Activated T-helper 1 cell treated with anti-CD3 and anti-CD28 coated beads, Interleukin-12 subunit alpha, Interleukin-12 subunit beta, Interleukin-2, Interleukin-4 antibody, amounts not matched to agents 30 ng/mL and 10 ng/mL and 1 ng/mL, durations not matched to agents 14 hours and 24 hours and 36 hours (primary cell): ENCODE measurements at regions not wholly inside any gene's neighbourhood (a gene's known extent, or its start where the extent isn't known, plus 50 kb on each side); places are given as distances from the start of the nearest gene placed in this dataset.

Experiments used
- DNase-seq: peaks from one replicate; pipeline ENCODE4 v3.0.0; 2021; ENCODE audit warnings: low spot score
- H3K27ac Mint-ChIP-seq: one replicate; pipeline ENCODE4 v1.8.0; 2021; ENCODE audit warnings: mild to moderate bottlenecking, mixed read lengths
- H3K27me3 Mint-ChIP-seq: one replicate; pipeline ENCODE4 v1.8.0; 2022; ENCODE audit warnings: mild to moderate bottlenecking, moderate library complexity, mixed read lengths; ENCODE audit not compliant: insufficient read depth
- H3K36me3 Mint-ChIP-seq: one replicate; pipeline ENCODE4 v1.8.0; 2021; ENCODE audit warnings: low read depth, mixed read lengths
- H3K4me1 Mint-ChIP-seq: one replicate; pipeline ENCODE4 v1.8.0; 2021; ENCODE audit warnings: low read depth, mixed read lengths
- H3K4me3 Mint-ChIP-seq: one replicate; pipeline ENCODE4 v1.8.0; 2021; ENCODE audit warnings: mild to moderate bottlenecking, moderate library complexity, mixed read lengths
- H3K9me3 Mint-ChIP-seq: one replicate; pipeline ENCODE4 v1.8.0; 2021; ENCODE audit warnings: mixed read lengths
- intact Hi-C: fragments of 100-400 bp; cut with micrococcal nuclease; formaldehyde crosslinking; loops from one replicate; pipeline ENCODE4 v1.15.1; 2024

DNA sequence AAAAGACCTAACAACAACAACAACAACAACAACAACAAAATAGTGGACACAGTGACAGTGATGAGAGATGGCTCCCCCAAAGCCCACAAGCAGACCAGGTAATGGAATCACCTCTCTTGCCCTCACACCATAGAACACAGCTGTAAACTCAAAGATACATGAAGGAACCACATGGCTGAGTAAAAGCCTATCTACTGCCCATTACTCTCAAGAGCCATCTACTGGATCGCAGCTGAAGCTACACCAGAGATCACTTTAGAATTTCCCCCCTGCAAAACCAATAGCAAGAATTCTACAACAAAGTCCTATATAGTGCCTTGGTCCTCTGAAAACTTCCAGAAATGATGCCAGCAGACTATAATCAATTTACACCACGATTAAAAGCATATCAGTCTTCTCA is 1537.6 kb upstream of the CDH9 start:
- intact Hi-C loops = no loop called here
- no peak overlapping the region for H3K27ac Mint-ChIP-seq
- H3K4me3 Mint-ChIP-seq = no peak overlapping the region
- H3K4me1 Mint-ChIP-seq = no peaks in the 10 kb centered on the region
- H3K9me3 Mint-ChIP-seq = peaks cover 60% of the 10 kb centered on the region
- no peaks in the 10 kb centered on the region for H3K36me3 Mint-ChIP-seq
- H3K27me3 Mint-ChIP-seq = no peaks in the 10 kb centered on the region
- no peak for DNase-seq

DNA sequence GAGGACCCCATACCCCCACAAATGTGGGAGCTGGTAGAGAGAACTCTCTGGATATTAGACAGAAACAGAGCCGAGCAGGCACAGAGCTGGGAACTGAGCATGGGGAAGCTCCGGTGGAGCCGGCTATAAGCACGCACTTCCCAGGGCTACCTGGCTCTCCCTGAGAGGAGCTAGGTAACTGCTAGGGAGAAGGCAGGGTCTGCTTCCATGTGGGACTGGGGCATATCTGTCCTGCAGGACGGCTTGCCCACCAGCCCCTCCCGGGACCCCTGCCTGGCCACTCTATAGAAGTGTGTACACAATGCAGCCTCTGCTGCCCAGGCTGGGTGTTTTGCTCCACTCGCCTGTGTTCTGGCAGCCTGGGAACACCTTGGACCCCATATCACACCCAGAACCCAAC is 1537.0 kb upstream of the CDH9 start:
- H3K4me1 Mint-ChIP-seq = no peaks in the 10 kb centered on the region
- H3K36me3 Mint-ChIP-seq = no peaks in the 10 kb centered on the region
- H3K9me3 Mint-ChIP-seq = peaks cover 58% of the 10 kb centered on the region
- intact Hi-C loops = no loop called here
- no peak overlapping the region for H3K27ac Mint-ChIP-seq
- no peaks in the 10 kb centered on the region for H3K27me3 Mint-ChIP-seq
- no peak overlapping the region for H3K4me3 Mint-ChIP-seq
- no peak for DNase-seq

DNA sequence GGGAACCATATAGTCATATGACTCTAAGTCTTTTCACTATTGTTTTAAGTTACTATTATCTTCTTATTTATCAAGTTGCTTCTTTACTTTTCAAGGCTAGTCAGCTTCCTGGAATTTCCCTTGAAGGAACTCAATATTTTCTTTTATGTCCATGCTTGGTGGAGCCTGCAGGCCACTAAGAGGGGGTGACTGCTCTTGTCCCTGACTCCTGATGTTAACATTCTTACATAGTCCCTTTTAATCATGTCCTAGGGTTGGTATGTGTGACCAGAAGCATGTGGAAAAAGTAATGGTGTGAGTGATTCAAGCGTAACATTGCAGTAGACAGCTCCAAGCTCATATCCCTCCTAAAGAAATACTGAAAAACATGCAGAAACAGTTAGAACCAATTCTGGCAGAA is 1536.2 kb upstream of the CDH9 start:
- no peak overlapping the region for H3K4me3 Mint-ChIP-seq
- no peaks in the 10 kb centered on the region for H3K4me1 Mint-ChIP-seq
- no peak for DNase-seq
- H3K36me3 Mint-ChIP-seq = no peaks in the 10 kb centered on the region
- intact Hi-C loops = no loop called here
- H3K9me3 Mint-ChIP-seq = peaks cover 51% of the 10 kb centered on the region
- H3K27me3 Mint-ChIP-seq = no peaks in the 10 kb centered on the region
- no peak overlapping the region for H3K27ac Mint-ChIP-seq

DNA sequence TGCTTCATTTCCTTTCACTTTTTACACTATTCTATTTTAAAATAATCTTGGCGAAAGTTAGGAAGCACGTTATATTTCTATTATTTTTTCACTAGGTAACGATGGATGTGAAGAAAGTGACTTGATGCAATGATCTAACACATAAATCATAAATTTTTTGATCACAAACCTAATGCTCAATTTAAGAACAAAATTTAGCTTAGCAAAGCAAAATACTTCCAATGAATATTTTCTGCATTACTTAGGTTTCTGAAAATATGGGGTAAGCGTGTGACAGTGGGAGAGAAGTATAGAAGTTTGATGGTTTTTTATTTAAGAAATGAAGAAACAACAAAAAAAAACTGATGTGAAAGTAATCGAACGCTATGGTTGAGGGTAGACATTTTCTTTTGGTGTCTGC is 1528.7 kb upstream of the CDH9 start:
- no peaks in the 10 kb centered on the region for H3K4me1 Mint-ChIP-seq
- H3K36me3 Mint-ChIP-seq = no peaks in the 10 kb centered on the region
- intact Hi-C loops = no loop called here
- DNase-seq = no peak
- peaks cover 17% of the 10 kb centered on the region for H3K9me3 Mint-ChIP-seq
- no peak overlapping the region for H3K27ac Mint-ChIP-seq
- H3K27me3 Mint-ChIP-seq = no peaks in the 10 kb centered on the region
- no peak overlapping the region for H3K4me3 Mint-ChIP-seq

DNA sequence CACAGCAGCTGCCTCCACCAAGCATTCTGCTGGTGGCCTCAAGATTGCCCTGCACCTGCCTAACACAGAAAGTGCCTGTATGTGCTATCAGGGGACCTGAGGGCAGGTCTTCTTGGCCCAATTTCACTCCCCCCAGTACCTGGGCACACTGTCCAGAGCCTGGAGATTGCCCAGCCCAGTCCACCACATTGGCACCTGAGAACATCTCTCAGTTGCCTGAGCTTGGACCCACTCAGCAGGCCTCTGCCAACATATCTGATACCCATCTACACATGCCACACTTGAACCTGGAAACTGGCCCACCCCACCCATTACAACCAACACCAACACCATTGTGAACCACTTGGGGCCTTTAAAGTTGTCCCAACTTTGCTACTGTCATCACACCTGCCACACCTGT is 1523.1 kb upstream of the CDH9 start:
- intact Hi-C loops = no loop called here
- H3K4me1 Mint-ChIP-seq = no peaks in the 10 kb centered on the region
- H3K9me3 Mint-ChIP-seq = peaks cover 17% of the 10 kb centered on the region
- no peaks in the 10 kb centered on the region for H3K27me3 Mint-ChIP-seq
- no peak overlapping the region for H3K27ac Mint-ChIP-seq
- no peak overlapping the region for H3K4me3 Mint-ChIP-seq
- H3K36me3 Mint-ChIP-seq = no peaks in the 10 kb centered on the region
- no peak for DNase-seq

DNA sequence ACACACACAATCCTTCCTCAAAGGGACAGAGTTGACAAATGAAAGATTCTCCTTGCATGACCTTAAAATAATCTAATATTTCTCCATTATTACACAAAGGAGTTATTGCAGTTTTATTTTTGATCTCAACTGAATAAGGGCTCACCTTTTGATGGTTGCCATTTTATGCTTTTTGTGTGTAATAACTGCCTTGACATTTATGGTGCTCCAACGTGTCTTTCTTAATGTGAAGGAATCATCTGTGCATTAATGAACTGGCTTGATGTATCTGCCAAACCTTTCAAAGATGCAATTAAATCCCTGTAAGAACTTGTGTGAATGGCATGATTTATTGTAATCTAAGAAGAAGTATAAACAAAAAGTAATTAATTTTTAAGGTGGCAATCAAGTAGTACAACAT is 1519.8 kb upstream of the CDH9 start:
- peaks cover 7% of the 10 kb centered on the region for H3K9me3 Mint-ChIP-seq
- no peaks in the 10 kb centered on the region for H3K36me3 Mint-ChIP-seq
- DNase-seq = no peak
- H3K27me3 Mint-ChIP-seq = no peaks in the 10 kb centered on the region
- intact Hi-C loops = no loop called here
- H3K4me3 Mint-ChIP-seq = no peak overlapping the region
- H3K27ac Mint-ChIP-seq = no peak overlapping the region
- H3K4me1 Mint-ChIP-seq = no peaks in the 10 kb centered on the region

DNA sequence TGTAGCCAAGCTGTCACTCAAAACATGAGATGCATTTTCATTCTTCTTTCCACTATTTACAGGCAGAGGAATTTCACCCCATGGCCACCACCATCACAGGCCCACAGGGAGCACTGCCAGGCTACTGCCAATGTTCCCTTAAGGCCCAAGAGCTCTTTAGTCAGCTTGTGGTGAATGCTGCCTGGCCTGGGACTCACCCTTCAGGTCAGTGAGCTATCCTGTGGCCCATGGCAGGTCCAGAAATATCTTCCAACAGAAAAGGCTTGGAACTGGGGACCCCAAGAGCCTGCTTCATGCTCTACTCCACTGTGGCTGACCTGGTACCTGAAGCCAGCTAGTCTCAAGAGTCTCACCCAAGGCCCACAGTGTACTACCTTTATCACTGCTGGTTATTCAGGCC is 1518.7 kb upstream of the CDH9 start:
- no peaks in the 10 kb centered on the region for H3K4me1 Mint-ChIP-seq
- H3K27ac Mint-ChIP-seq = no peak overlapping the region
- intact Hi-C loops = no loop called here
- H3K4me3 Mint-ChIP-seq = no peak overlapping the region
- H3K27me3 Mint-ChIP-seq = no peaks in the 10 kb centered on the region
- H3K9me3 Mint-ChIP-seq = peaks cover 8% of the 10 kb centered on the region
- H3K36me3 Mint-ChIP-seq = no peaks in the 10 kb centered on the region
- DNase-seq = no peak

DNA sequence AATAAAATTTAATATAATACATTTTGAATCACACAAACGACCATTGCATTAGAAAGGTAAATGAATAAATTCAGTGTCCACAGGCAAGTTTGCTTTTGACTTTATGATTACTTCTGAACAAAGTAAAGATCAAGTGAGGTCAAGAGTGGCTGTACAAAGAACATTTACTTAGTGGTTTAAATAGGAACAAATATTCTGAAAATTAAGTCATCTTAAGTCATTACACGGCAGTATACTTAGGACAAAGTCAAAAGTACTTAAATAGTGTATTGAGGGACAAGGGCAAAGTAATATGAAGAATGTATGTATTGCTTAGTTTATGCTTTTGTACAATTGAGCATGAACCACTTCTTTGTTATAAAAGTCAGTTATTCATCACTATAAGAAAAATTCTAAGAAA is 1511.2 kb upstream of the CDH9 start:
- DNase-seq = no peak
- no peaks in the 10 kb centered on the region for H3K36me3 Mint-ChIP-seq
- no peak overlapping the region for H3K27ac Mint-ChIP-seq
- peaks cover 14% of the 10 kb centered on the region for H3K9me3 Mint-ChIP-seq
- no peaks in the 10 kb centered on the region for H3K4me1 Mint-ChIP-seq
- no peaks in the 10 kb centered on the region for H3K27me3 Mint-ChIP-seq
- intact Hi-C loops = no loop called here
- H3K4me3 Mint-ChIP-seq = no peak overlapping the region

DNA sequence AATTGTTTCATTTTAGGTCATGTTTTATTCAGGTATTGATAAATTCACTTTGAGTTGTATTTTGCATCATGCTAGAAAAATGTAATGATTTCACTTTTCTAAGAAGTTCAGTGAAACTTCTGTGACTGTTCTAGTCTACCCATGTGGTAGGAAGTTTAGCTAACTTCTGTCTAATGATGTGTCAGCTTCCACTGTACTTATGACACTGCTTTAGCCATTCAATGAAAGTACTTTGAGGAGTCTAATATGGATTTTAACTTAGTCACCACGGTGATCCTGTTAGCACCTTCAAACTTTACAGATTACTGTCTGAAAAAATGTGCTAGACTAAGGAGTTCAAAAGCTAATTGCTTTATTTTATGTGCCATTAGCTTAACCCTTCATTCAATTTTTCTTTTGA is 1510.5 kb upstream of the CDH9 start:
- Mint-ChIP-seq H3K9me3 (peaks cover 15% of the 10 kb centered on the region), H3K27me3 (no peaks in the 10 kb centered on the region), H3K4me1 (no peaks in the 10 kb centered on the region), H3K36me3 (no peaks in the 10 kb centered on the region), H3K27ac (no peak overlapping the region), H3K4me3 (no peak overlapping the region)
- no peak for DNase-seq
- intact Hi-C loops = no loop called here

DNA sequence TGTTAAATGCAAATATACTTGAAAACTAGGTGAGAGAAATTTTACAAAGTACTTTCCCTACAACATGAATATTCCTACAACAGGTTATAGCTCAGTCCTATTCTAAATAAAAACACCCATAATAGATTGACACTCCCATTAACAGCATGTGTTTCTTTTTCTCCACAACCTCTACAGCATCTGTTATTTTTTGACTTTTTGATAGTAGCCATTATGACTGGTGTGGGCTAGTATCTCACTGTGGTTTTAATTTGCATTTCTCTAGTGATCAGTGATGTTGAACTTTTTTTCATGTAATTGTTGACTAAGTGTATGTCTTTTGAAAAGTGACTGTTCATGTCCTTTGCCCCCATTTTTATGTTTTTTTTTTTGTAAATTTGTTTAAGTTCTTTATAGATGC is 1506.1 kb upstream of the CDH9 start:
- no peak for DNase-seq
- Mint-ChIP-seq H3K27me3 (no peaks in the 10 kb centered on the region), H3K4me1 (no peaks in the 10 kb centered on the region), H3K9me3 (peaks cover 12% of the 10 kb centered on the region), H3K4me3 (no peak overlapping the region), H3K36me3 (no peaks in the 10 kb centered on the region), H3K27ac (no peak overlapping the region)
- intact Hi-C loops = no loop called here

DNA sequence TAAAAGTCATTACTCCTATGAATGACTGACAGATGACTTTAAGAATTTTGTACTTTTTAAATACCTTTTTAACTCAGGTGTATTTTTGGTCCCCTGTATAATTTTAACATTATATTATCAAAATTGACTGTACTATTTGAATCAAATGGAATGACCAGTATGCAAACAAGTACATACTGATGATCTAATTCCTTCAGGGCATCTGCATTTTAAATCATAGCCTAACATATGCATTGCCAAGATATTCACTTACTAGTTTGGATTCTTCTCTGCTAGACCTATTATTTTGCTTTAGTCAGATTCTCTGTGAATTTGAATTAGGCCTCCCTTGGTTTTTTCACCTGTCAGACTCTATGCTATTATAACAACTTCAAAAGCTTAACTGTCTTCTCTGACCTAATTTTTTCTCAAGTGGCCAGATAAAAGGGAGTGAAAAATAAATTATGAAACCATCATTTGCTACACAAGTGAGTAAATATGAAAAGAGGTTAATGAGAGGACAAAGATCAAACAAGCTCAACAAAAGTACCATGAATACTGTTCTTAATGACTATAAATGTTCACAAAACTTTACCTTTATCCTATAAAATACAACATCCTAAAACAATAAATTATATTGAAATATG is 1505.2 kb upstream of the CDH9 start:
- Mint-ChIP-seq H3K4me1 (no peaks in the 10 kb centered on the region), H3K4me3 (no peak overlapping the region), H3K9me3 (peaks cover 15% of the 10 kb centered on the region), H3K36me3 (no peaks in the 10 kb centered on the region), H3K27ac (no peak overlapping the region), H3K27me3 (no peaks in the 10 kb centered on the region)
- DNase-seq = no peak
- intact Hi-C loops = no loop called here

DNA sequence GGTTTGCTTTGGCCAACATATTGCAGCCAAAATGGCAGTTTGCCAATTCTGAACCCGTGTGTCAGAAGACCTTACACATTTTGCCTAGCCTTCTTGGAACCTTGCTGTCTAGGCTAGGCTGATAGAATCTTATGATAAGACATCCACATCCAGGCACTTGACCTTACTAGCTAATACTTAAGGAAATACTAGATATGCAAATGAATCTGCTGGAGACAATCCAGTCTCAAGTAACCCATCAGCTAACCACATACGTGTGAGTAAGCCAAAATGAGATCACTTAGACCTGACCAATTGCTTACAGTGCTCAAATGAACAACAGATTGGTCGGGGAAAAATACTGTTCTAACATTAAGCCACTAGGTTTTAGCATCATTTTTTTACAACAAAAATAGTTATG is 1504.6 kb upstream of the CDH9 start:
- Mint-ChIP-seq H3K36me3 (no peaks in the 10 kb centered on the region), H3K4me3 (no peak overlapping the region), H3K4me1 (no peaks in the 10 kb centered on the region), H3K27ac (no peak overlapping the region), H3K9me3 (peaks cover 15% of the 10 kb centered on the region), H3K27me3 (no peaks in the 10 kb centered on the region)
- DNase-seq = no peak
- intact Hi-C loops = no loop called here

DNA sequence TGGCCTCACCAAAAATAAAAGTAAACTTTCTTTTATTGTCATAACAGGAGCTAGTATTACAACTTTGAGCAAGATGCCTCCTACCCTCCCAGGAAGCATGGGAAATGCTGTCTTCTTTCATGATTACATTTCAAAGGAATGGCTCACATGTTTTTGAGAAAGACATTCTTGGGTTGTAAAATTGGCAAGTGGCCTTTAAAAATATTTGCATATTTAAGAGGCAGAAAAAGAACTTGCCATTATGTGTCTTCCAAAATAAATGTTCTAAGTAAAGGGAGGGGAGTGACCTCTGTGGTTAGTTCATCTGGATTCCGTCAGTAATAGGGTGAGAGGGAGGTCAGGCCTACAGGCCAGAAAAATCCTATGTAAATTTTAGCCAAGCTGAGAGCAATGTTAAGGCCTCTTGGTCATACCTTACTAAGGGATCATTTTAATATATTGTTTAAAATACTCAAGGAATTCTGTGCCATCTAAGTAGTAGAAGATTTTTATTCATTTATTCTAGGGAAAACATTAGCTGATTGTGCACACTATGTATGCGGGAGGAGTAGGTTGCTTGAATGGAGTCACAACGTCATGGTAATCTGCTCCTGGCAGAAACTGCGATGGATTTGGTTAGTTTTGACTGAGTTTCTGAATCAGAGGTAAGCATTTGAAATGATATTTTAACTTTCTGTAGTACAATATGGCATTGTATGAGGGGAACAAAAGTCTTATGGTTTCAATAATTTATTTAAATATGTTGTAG is 1485.7 kb upstream of the CDH9 start:
- Mint-ChIP-seq H3K4me1 (no peaks in the 10 kb centered on the region), H3K36me3 (no peaks in the 10 kb centered on the region), H3K4me3 (no peak overlapping the region), H3K27me3 (no peaks in the 10 kb centered on the region), H3K27ac (no peak overlapping the region), H3K9me3 (peaks cover 30% of the 10 kb centered on the region)
- no peak for DNase-seq
- intact Hi-C loops = no loop called here

DNA sequence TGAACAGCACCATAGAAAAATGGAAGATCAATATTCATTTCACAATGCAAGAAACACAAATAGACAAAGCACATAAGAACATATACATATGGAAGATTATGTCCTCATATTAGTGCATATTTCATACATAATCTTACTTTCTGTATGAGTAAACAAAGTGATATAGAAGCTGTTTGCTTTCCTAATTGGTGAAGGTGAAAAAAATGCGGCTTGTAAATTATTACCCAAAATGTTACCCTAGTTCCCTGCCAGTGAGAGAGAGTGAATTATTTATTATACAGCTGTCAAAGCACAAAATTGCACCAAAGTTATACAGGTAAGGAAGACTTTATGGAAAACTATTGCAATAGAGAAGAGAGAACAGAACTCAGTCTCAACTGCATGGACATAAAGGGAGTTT is 1485.0 kb upstream of the CDH9 start:
- Mint-ChIP-seq H3K9me3 (peaks cover 26% of the 10 kb centered on the region), H3K27ac (no peak overlapping the region), H3K27me3 (no peaks in the 10 kb centered on the region), H3K4me3 (no peak overlapping the region), H3K36me3 (no peaks in the 10 kb centered on the region), H3K4me1 (no peaks in the 10 kb centered on the region)
- intact Hi-C loops = no loop called here
- no peak for DNase-seq
